B cell (primary cell): ENCODE measurements at regions not wholly inside any gene's neighbourhood (a gene's known extent, or its start where the extent isn't known, plus 50 kb on each side); places are given as distances from the start of the nearest gene placed in this dataset.

ENCODE experiments used
- ATAC-seq: fragments of 200-7000 bp; cut with Tn5 transposase; one replicate; pipeline ENCODE4 v1.10.0; 2021; ENCODE audit warnings: low read depth, mild to moderate bottlenecking, moderate number of reproducible peaks, moderate library complexity
- CTCF ChIA-PET: fragments of 350-600 bp; sonication (Branson Sonifier 250); formaldehyde crosslinking; loops from one replicate; lab custom pipeline; 2021; ENCODE audit warnings: antibody characterized with exemption, inconsistent platforms; lab: Charles Lee
- POLR2A ChIA-PET: fragments of 350-600 bp; sonication (Branson Sonifier 250); formaldehyde crosslinking; loops from one replicate; lab custom pipeline; 2021; ENCODE audit warnings: antibody characterized with exemption; lab: Charles Lee
- DNase-seq: peaks from one replicate; pipeline ENCODE4 v3.0.0; 2013
- H2AFZ ChIP-seq: 2 replicates; pipeline ENCODE4 v1.6.1; 2012; ENCODE audit warnings: mild to moderate bottlenecking, low read depth, low read length; ENCODE audit not compliant: insufficient read depth, poor library complexity, severe bottlenecking
- H3K27ac ChIP-seq, 2 donors: 1 replicate in 1 of 2; 2 replicates in 1 of 2; pipeline ENCODE4 v1.5.1; 2012 to 2013; ENCODE audit warnings: low read length in 2 of 2, mild to moderate bottlenecking in 2 of 2, moderate library complexity in 1 of 2
- H3K27me3 ChIP-seq, 4 experiments: fragments of 200-600 bp in 1 of 4; sonication (generic) in 1 of 4; replicated peaks in 1 of 4; 1 replicate in 2 of 4; 2 replicates in 2 of 4; pipeline versions ENCODE4 v1.6.1 to v1.7.0; 2013 to 2016; ENCODE audit warnings: low read length in 3 of 4, mild to moderate bottlenecking in 2 of 4, mixed read lengths in 1 of 4, moderate library complexity in 1 of 4; ENCODE audit not compliant: insufficient read depth in 4 of 4, control insufficient read depth in 3 of 4; ENCODE audit errors: control extremely low read depth in 1 of 4
- H3K36me3 ChIP-seq, 2 experiments: replicated peaks in 1 of 2; 1 replicate in 1 of 2; 2 replicates in 1 of 2; pipeline versions ENCODE4 v1.6.1 to v1.7.1; 2013; ENCODE audit warnings: low read length in 1 of 2; ENCODE audit not compliant: insufficient read depth in 2 of 2, control insufficient read depth in 1 of 2; ENCODE audit errors: control extremely low read depth in 1 of 2, extremely low read depth in 1 of 2
- H3K4me1 ChIP-seq, 2 donors: fragments of 200-600 bp in 1 of 2; sonication (generic) in 1 of 2; 1 replicate in 1 of 2; 2 replicates in 1 of 2; pipeline versions ENCODE4 v1.5.1 to v1.6.1; 2013 to 2017; ENCODE audit warnings: low read length in 2 of 2; ENCODE audit not compliant: control insufficient read depth in 2 of 2, insufficient read depth in 2 of 2
- H3K4me2 ChIP-seq: replicated peaks from 2 replicates; pipeline ENCODE3; 2012; ENCODE audit warnings: mild to moderate bottlenecking, low read depth, low read length; ENCODE audit not compliant: poor library complexity, severe bottlenecking
- H3K4me3 ChIP-seq, 5 experiments: fragments of 200-600 bp in 1 of 5; sonication (generic) in 1 of 5; 1 replicate in 3 of 5; 2 replicates in 2 of 5; pipeline versions ENCODE4 v1.5.1 to v1.7.0; 2011 to 2016; ENCODE audit warnings: low read length in 4 of 5, mild to moderate bottlenecking in 4 of 5, low read depth in 2 of 5, control low read depth in 1 of 5, moderate library complexity in 1 of 5; ENCODE audit not compliant: insufficient read depth in 1 of 5; ENCODE audit errors: control extremely low read depth in 1 of 5, extremely low read depth in 1 of 5
- H3K79me2 ChIP-seq: fragments of 200-600 bp; sonication (generic); one replicate; pipeline ENCODE4 v1.6.0; 2016; ENCODE audit warnings: low read length; ENCODE audit not compliant: control insufficient read depth, insufficient read depth
- H3K9ac ChIP-seq: fragments of 200-600 bp; sonication (generic); 2 replicates; pipeline ENCODE4 v1.6.1; 2017; ENCODE audit warnings: mild to moderate bottlenecking, low read length, moderate library complexity
- H3K9me3 ChIP-seq, 3 donors: one replicate each; pipeline versions ENCODE4 v1.6.1 to v1.7.1; 2013; ENCODE audit warnings: low read length in 2 of 3; ENCODE audit not compliant: control insufficient read depth in 2 of 3, insufficient read depth in 1 of 3; ENCODE audit errors: control extremely low read depth in 1 of 3
- H4K20me1 ChIP-seq: 2 replicates; pipeline ENCODE4 v1.6.0; 2012; ENCODE audit warnings: mild to moderate bottlenecking, low read length; ENCODE audit not compliant: insufficient read depth, control insufficient read depth, poor library complexity, severe bottlenecking
- H3K27ac Mint-ChIP-seq: one replicate; pipeline ENCODE4 v1.8.0; 2021; ENCODE audit warnings: mixed read lengths
- H3K27me3 Mint-ChIP-seq: one replicate; pipeline ENCODE4 v1.8.0; 2021; ENCODE audit warnings: mixed read lengths
- H3K4me1 Mint-ChIP-seq: one replicate; pipeline ENCODE4 v1.8.0; 2021; ENCODE audit warnings: mixed read lengths
- H3K4me3 Mint-ChIP-seq: one replicate; pipeline ENCODE4 v1.8.0; 2021; ENCODE audit warnings: mixed read lengths
- H3K9me3 Mint-ChIP-seq: one replicate; pipeline ENCODE4 v1.8.0; 2022; ENCODE audit warnings: mixed read lengths; ENCODE audit not compliant: insufficient read depth
- EZH2 ChIP-seq: IDR thresholded peaks from 2 replicates; pipeline ENCODE4 v1.6.1; 2012; ENCODE audit warnings: borderline replicate concordance, low read depth, mild to moderate bottlenecking, moderate library complexity, low read length; ENCODE audit not compliant: insufficient read depth, poor library complexity, severe bottlenecking
- WGBS: methylation state at CpG from one replicate; pipeline ENCODE4 v1.1.5; 2013; ENCODE audit warnings: missing lambda C conversion rate; ENCODE audit not compliant: insufficient coverage; 5-methylcytosine and 5-hydroxymethylcytosine counted together
- intact Hi-C: fragments of 100-400 bp; cut with micrococcal nuclease; formaldehyde crosslinking; loops from one replicate; pipeline ENCODE4 v1.10.0; 2022
- TF ChIP-seq, protein P1 (sequence below): fragments of 200-600 bp; IDR thresholded peaks from one replicate; pipeline ENCODE4 v1.8.0; 2022; ENCODE audit warnings: antibody characterized with exemption, mild to moderate bottlenecking

DNA sequence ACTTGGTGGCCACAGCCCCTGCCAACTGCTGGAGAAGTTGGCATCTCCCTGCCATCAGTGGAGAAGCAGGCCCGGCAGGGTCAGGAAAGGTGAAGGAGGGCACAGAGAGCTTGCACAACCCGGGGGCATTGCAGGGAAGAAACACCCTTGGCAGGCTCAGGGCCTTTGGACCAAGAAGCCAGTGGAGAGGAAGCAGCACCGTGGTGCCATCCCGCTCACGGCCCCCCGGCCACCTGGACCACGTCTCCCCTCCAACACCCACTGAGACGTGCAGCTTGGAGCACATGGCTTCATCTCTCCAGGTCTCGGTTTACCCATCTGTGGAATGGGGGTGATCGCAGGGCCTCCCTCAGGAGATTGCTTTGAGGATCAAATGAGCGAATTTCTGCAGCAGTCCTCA lies 158.1 kb downstream of the RBFOX3 start:
- Mint-ChIP-seq H3K9me3 (no peaks in the 10 kb centered on the region), H3K4me1 (no peaks in the 10 kb centered on the region), H3K4me3 (no peak overlapping the region), H3K27ac (no peak overlapping the region), H3K27me3 (peaks cover 37% of the 10 kb centered on the region)
- Histone ChIP-seq H4K20me1 (no peaks in the 10 kb centered on the region), H3K9me3 (peaks cover 0 to 8% (median 0%) of the 10 kb centered on the region in 3 donors), H3K27me3 (no peaks in the 10 kb centered on the region), H3K79me2 (no peaks in the 10 kb centered on the region), H3K4me2 (no peak overlapping the region), H3K36me3 (no peaks in the 10 kb centered on the region), H3K27ac (no peak overlapping the region), H3K9ac (no peak overlapping the region), H3K4me3 (no peak overlapping the region), H2AFZ (no peak overlapping the region), H3K4me1 (no peaks in the 10 kb centered on the region)
- 84% methylated on average over 5 of the region's 11 CpGs for WGBS
- ChIA-PET CTCF (no interaction called here), POLR2A (no interaction called here)
- intact Hi-C loops: no loop called here
- ATAC-seq (no peak), DNase-seq (no peak)
- TF ChIP-seq, protein P1, sequence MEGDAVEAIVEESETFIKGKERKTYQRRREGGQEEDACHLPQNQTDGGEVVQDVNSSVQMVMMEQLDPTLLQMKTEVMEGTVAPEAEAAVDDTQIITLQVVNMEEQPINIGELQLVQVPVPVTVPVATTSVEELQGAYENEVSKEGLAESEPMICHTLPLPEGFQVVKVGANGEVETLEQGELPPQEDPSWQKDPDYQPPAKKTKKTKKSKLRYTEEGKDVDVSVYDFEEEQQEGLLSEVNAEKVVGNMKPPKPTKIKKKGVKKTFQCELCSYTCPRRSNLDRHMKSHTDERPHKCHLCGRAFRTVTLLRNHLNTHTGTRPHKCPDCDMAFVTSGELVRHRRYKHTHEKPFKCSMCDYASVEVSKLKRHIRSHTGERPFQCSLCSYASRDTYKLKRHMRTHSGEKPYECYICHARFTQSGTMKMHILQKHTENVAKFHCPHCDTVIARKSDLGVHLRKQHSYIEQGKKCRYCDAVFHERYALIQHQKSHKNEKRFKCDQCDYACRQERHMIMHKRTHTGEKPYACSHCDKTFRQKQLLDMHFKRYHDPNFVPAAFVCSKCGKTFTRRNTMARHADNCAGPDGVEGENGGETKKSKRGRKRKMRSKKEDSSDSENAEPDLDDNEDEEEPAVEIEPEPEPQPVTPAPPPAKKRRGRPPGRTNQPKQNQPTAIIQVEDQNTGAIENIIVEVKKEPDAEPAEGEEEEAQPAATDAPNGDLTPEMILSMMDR: no peak
- TF ChIP-seq EZH2: no peak

DNA sequence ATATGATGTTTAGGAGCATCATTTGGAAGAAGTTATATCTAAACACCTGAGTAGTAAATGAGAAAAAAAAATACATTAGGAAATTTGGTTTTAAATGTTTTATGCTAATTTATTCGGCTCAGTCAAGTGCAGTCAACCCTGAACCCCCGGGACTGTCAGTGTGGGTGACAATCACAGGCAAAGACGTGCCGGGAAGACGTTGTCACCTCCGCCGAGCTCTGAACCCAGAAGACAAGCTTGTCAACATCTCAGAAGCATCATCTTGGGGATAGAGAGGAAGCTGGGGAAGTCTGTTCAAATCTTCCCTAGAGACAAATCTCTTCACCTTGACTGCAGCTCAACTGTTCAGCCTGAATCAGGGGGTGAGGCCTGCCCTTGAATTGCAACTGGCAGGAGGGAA lies 159.7 kb downstream of the RBFOX3 start:
- H3K4me1 Mint-ChIP-seq: no peaks in the 10 kb centered on the region
- H3K4me3 Mint-ChIP-seq: no peak overlapping the region
- H3K4me1 ChIP-seq: no peaks in the 10 kb centered on the region
- no peaks in the 10 kb centered on the region for H4K20me1 ChIP-seq
- H3K9me3 ChIP-seq: peaks cover 0 to 11% (median 0%) of the 10 kb centered on the region in 3 donors
- no peak overlapping the region for H3K4me3 ChIP-seq
- H2AFZ ChIP-seq: no peak overlapping the region
- no peak for DNase-seq
- H3K4me2 ChIP-seq: no peak overlapping the region
- H3K27me3 Mint-ChIP-seq: peaks cover 28% of the 10 kb centered on the region
- no peaks in the 10 kb centered on the region for H3K9me3 Mint-ChIP-seq
- ChIA-PET CTCF (interaction anchor here (0.6 kb wide), 1 partner anchor 260 kb away, joined by 3 read pairs; no protein-coding TSS in a partner anchor), POLR2A (no interaction called here)
- no peak for ATAC-seq
- H3K9ac ChIP-seq: no peak overlapping the region
- TF ChIP-seq EZH2: no peak
- TF ChIP-seq, protein P1: no peak
- intact Hi-C loops: no loop called here
- H3K79me2 ChIP-seq: no peaks in the 10 kb centered on the region
- no peaks in the 10 kb centered on the region for H3K27me3 ChIP-seq
- WGBS: 61% methylated on average over 4 of the region's 7 CpGs
- no peak overlapping the region for H3K27ac Mint-ChIP-seq
- no peak overlapping the region for H3K27ac ChIP-seq
- no peaks in the 10 kb centered on the region for H3K36me3 ChIP-seq
